22Rv1 (cell line): ENCODE measurements at regions not wholly inside any gene's neighbourhood (a gene's known extent, or its start where the extent isn't known, plus 50 kb on each side); places are given as distances from the start of the nearest gene placed in this dataset.

Source experiments
- H3K27ac ChIP-seq: fragments of 450-650 bp; 2 replicates; pipeline ENCODE4 v1.5.1; 2017
- ZFX ChIP-seq: fragments of 450-650 bp; IDR thresholded peaks from 2 replicates; pipeline ENCODE4 v1.6.1; 2017; ENCODE audit warnings: antibody characterized with exemption, borderline replicate concordance
- TF ChIP-seq, protein P1 (sequence below): fragments of 450-650 bp; IDR thresholded peaks from 2 replicates; pipeline ENCODE4 v1.5.1; 2017; ENCODE audit warnings: mild to moderate bottlenecking

DNA sequence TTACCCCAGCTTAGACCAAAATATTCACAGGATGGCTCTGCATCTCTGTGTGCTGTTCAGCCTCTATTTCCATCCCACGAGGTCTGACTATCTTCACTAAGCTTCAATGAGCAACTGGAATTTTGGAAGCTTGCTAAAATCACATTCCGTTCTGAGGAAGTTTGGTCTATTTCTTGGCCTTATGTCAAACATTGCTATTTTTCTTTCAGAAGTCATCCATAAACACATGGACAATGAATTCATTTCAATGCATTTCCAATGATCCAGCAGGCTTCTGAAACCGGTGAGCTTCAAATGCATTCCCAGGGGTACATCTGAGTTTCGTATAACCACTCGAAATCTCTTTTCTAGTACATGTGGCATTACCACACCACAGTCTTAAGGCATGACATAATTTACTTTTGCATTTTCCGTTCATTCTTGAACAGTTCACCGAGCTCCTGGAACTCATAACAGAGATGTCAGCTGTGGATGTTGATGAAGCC is 294.1 kb upstream of the KAZN start:
- TF ChIP-seq, protein P1, sequence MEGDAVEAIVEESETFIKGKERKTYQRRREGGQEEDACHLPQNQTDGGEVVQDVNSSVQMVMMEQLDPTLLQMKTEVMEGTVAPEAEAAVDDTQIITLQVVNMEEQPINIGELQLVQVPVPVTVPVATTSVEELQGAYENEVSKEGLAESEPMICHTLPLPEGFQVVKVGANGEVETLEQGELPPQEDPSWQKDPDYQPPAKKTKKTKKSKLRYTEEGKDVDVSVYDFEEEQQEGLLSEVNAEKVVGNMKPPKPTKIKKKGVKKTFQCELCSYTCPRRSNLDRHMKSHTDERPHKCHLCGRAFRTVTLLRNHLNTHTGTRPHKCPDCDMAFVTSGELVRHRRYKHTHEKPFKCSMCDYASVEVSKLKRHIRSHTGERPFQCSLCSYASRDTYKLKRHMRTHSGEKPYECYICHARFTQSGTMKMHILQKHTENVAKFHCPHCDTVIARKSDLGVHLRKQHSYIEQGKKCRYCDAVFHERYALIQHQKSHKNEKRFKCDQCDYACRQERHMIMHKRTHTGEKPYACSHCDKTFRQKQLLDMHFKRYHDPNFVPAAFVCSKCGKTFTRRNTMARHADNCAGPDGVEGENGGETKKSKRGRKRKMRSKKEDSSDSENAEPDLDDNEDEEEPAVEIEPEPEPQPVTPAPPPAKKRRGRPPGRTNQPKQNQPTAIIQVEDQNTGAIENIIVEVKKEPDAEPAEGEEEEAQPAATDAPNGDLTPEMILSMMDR, result no peak
- TF ChIP-seq ZFX, result no peak
- H3K27ac ChIP-seq, result no peak overlapping the region

DNA sequence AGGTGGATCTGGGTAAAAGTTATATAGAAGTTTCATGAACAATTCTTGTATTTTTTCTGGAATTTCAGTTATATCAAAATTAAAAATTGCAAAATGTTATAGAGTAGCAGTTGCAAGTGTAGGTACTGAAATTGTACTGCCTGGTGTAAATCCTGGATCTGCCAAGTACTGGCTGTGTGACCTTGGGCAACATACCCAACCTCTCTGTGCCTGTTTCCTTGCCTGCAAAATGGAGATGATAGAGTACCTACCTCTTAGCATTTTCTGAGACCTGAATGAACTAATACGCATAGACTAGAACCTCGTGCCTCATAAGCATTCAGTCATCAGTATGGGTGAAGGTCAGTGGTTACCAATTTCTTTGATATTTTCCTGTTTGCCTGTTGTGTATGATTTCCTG is 290.0 kb upstream of the KAZN start:
- TF ChIP-seq ZFX, result no peak
- TF ChIP-seq, protein P1, result no peak
- no peak overlapping the region for H3K27ac ChIP-seq

DNA sequence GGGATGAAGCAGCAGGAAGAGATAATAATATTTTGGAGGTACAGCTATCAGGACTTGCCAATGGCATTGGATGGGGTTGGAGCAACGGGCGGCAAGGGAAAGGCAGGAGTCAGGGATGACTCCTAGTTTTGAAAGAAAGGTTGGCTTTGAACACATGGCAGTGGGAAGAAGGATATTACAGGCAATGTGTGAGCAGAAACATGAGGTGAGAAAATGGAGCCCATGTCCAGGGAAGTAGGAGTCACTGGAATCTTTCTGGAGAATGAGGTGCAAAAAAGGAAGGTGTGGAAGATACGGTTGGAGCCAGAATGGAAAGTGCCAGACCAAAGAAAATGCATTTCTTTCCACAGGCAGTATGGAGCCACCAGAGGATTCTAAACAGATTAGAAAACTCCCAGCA is 288.5 kb upstream of the KAZN start:
- TF ChIP-seq, protein P1, result no peak
- no peak for TF ChIP-seq ZFX
- no peak overlapping the region for H3K27ac ChIP-seq

DNA sequence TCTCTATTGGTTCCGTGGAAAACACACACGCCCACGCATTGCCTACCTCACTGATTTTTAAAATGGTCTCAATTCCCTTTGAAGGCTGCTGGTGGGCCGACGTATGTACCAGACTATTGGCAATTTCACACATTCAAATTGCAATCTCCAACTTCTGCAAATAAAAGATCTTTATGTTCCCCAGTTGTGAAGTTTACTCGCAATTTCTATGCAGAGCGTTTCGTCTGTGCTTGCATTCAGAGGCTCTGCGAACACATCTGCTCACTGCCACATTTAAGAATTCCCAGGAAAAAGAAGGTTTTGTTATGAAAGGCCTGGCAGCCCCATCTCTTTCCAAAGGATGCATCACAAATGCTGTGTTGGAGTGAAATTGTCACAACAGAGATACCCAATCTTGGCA is 288.0 kb upstream of the KAZN start:
- TF ChIP-seq, protein P1, result no peak
- no peak for TF ChIP-seq ZFX
- no peak overlapping the region for H3K27ac ChIP-seq

DNA sequence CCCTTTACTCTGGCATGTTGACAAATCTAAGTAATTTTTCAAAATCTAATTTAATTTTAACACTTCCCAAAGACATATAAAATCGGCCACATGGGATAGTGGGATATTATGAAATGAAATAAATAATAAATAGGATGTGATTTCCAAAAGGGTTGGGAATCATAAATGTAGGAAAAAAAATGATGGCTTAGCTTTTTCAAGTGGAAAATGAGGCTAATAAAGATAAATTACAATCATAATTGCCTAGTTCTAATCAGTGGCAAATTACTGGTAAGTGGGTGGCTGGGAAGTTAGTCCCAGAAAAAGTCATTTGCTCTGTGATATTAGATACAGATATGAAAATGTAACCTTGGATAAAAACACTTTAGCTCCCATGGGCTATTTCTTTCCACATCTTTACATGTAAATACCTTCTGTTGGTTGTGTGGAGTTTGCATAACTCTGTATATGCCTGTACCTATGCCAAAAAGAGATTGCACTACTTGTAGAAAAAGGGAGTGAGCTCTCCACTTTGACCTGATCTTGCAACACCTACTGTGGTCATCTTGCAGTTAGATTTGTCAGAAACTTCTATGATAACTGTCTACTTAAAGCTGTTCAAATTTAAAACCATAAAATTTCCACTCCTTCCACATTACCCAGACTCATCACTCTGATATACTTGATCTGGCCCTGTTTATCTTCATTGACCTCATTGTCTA is 284.6 kb upstream of the KAZN start:
- TF ChIP-seq, protein P1, result no peak
- no peak for TF ChIP-seq ZFX
- no peak overlapping the region for H3K27ac ChIP-seq

DNA sequence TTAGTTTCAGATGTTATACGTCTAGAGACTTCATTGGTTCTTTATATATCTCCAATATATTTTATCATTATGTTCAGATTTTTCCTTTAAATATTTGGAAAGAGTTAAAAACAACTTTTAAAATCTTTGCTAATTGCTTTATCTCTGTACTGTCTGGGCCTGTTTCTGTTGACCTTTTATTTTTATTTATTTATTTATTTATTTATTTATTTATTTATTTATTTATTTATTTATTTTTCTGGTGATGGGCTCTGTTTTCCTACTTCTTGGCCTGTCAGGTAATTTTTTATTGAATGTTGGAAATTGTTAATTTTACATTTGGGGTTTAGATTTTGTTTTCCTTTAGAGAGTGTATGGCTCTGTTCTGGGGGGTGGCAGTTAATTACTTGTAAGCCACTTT is 279.7 kb upstream of the KAZN start:
- no peak overlapping the region for H3K27ac ChIP-seq
- no peak for TF ChIP-seq ZFX

DNA sequence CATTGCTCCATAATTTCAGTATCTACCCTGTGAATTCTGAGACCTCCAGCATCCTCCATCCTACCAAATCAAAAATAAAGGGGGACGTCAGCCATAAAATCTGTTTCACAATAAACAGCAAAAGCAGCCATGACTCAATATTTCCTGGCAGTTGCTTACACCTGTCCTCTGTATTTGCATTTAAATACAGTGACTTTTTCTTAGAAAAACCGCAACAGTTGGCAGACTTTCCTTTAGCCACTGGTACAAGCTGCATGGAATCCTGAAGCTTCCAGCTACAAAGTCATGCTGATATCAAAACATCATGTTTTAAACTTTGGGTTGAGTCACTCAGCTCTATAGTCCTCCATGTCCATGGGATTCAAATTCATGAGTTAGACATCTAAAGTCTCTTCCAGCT is 278.0 kb upstream of the KAZN start:
- TF ChIP-seq, protein P1, result no peak
- no peak for TF ChIP-seq ZFX
- H3K27ac ChIP-seq, result no peak overlapping the region

DNA sequence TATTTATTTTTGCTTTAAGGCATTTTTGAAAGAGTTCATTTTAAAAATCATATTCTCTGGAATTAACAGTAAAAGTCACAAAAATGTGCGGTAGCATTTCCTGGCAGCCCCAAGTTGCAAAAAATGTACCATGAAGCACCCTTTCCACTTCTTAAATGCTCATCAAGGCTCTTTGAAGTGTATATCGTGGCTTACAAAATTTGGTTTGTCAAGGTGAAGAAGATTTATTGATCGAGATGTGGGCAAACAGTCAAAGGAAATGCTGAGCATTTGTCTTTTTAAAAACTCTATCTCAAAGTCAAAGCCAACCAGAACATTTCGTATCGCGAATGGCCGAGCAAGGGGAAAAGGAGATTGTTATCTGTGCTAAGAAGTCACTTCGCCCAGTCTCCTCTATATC is 277.5 kb upstream of the KAZN start:
- no peak overlapping the region for H3K27ac ChIP-seq
- TF ChIP-seq, protein P1, result no peak
